ENCODE measurements at regions not wholly inside any gene's neighbourhood (a gene's known extent, or its start where the extent isn't known, plus 50 kb on each side); places are given as distances from the start of the nearest gene placed in this dataset.

DNA sequence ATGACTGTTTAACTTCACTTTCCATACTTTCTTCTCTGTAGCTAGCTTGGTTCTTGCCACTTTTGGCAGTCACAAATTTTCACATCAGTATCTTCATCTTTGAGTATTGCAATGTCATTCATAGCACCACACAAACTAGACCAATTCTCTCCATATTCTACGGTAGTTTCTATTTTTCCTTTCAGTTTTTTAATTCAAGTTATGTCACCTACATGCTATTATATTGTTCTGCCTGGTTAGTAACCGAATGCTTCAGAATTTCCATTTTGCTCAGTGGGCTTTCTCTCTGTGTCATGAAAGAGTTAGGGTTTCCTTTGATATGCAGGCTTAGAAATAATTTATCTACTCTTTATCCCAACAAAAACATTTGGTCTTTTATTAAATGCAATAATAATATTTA, 896.5 kb downstream of the GATA3 start:
- CTCF ChIA-PET = no interaction called here
- POLR2A ChIA-PET = no interaction called here
- no peak for TF ChIP-seq CTCF (IDR thresholded peaks at IDR 0.05; ENCODE audit: control extremely low read depth, extremely low read depth, low read depth, missing control alignments)
- DNase-seq (ENCODE audit: extremely low spot score) = no peak

GRCh38 chr10:8951440-8952089, 897.1 kb downstream of the GATA3 start:
- no peak for TF ChIP-seq CTCF (IDR thresholded peaks at IDR 0.05; ENCODE audit: control extremely low read depth, extremely low read depth, low read depth, missing control alignments)
- CTCF ChIA-PET = no interaction called here
- no peak for DNase-seq (ENCODE audit: extremely low spot score)
- POLR2A ChIA-PET = no interaction called here

- DNase-seq (ENCODE audit: extremely low spot score) = no peak
- ChIA-PET CTCF (no interaction called here), POLR2A (no interaction called here)
- TF ChIP-seq CTCF (IDR thresholded peaks at IDR 0.05; ENCODE audit: control extremely low read depth, extremely low read depth, low read depth, missing control alignments) = no peak
Observed at GRCh38 chr10:8956400-8956799, 901.9 kb downstream of the GATA3 start.

- CTCF ChIA-PET = no interaction called here
- TF ChIP-seq CTCF (IDR thresholded peaks at IDR 0.05; ENCODE audit: control extremely low read depth, extremely low read depth, low read depth, missing control alignments) = no peak
- no peak for DNase-seq (ENCODE audit: extremely low spot score)
- POLR2A ChIA-PET = no interaction called here
Observed at GRCh38 chr10:8962249-8962648, 907.8 kb downstream of the GATA3 start.

DNA sequence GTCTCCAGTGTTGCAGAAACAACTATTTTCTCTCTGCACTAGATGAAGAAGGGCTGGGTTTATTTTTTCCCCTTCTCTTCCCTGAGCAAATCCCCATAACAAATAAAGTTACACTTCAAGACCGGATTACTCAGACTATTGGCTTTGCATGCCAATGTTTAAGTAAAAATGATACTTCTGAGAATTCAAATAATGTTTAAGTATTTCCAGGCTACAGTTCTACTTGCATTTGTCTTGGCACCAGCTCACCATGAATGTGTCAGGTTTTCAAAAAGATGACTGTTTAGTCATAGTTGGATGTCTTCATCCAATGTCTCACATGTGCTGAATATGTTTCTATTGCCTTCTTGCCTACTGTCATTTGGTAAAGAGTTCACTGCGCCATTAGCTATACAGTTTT, 912.6 kb downstream of the GATA3 start:
- DNase-seq (ENCODE audit: extremely low spot score) = no peak
- ChIA-PET POLR2A (no interaction called here), CTCF (interaction anchor here (1.2 to 1.5 kb wide), 3 partner anchors 8 to 78 kb away, joined by 3 read pairs; no protein-coding TSS in a partner anchor)
- no peak for TF ChIP-seq CTCF (IDR thresholded peaks at IDR 0.05; ENCODE audit: control extremely low read depth, extremely low read depth, low read depth, missing control alignments)

- POLR2A ChIA-PET = no interaction called here
- TF ChIP-seq CTCF (IDR thresholded peaks at IDR 0.05; ENCODE audit: control extremely low read depth, extremely low read depth, low read depth, missing control alignments) = no peak
- DNase-seq (ENCODE audit: extremely low spot score) = no peak
- CTCF ChIA-PET = interaction anchor here (0.9 kb wide), 1 partner anchor 27 kb away, joined by 3 read pairs; no protein-coding TSS in a partner anchor
Observed at GRCh38 chr10:8969853-8970252, 915.4 kb downstream of the GATA3 start.
